ENCODE measurements at regions not wholly inside any gene's neighbourhood (a gene's known extent, or its start where the extent isn't known, plus 50 kb on each side); places are given as distances from the start of the nearest gene placed in this dataset.

DNA sequence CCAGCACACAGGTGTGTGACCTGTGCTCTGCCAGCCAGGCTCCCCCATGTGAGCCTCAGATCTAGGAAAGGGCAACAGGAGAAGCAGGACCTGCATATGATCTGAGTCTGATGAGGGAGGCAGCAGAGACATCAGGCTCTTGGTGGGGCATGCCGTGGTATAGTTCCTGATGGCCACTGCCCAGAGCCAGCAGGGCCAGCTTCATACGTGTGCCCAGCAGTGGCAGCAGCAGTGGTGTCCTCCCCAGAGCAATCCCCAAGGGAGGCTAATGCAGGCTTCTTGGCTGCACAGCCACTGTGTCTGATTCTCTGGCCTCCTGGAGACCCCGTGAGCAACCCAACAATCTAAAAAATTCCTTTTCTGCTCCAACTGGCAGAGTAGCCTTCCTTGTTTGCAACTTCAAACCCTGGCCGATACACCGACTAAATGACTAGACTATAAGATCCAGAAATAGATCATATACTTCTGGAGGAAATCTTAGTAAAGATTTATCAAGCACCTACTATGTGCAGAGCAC lies 230.6 kb upstream of the ZMIZ1 start:
- no peak overlapping the region for H3K27ac ChIP-seq
- TF ChIP-seq, protein P1, sequence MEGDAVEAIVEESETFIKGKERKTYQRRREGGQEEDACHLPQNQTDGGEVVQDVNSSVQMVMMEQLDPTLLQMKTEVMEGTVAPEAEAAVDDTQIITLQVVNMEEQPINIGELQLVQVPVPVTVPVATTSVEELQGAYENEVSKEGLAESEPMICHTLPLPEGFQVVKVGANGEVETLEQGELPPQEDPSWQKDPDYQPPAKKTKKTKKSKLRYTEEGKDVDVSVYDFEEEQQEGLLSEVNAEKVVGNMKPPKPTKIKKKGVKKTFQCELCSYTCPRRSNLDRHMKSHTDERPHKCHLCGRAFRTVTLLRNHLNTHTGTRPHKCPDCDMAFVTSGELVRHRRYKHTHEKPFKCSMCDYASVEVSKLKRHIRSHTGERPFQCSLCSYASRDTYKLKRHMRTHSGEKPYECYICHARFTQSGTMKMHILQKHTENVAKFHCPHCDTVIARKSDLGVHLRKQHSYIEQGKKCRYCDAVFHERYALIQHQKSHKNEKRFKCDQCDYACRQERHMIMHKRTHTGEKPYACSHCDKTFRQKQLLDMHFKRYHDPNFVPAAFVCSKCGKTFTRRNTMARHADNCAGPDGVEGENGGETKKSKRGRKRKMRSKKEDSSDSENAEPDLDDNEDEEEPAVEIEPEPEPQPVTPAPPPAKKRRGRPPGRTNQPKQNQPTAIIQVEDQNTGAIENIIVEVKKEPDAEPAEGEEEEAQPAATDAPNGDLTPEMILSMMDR (IDR thresholded peaks at IDR 0.05) = no peak
- DNase-seq (ENCODE audit: low spot score) = peak; percentile 62

DNA sequence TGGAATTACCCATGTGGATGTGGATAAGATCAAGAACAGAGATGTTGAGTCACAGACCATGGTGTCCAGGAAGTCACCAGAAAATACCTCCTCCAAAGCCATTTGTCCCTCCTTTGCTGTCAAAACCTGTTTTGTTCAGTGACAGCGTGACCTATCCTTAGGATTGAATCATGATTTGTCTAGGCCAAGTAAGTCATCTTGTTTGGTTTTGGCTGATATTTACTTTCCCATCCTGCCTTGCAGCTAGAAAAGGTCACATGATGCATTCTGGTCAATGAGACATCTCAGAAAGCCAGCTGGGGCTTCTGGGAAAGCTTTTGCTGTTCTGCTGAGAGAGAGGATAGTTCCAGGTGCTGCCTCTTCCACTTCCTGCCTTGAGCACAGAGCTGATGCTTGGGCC lies 225.3 kb upstream of the ZMIZ1 start:
- H3K27ac ChIP-seq = no peak overlapping the region
- no peak for DNase-seq (ENCODE audit: low spot score)
- TF ChIP-seq, protein P1 (IDR thresholded peaks at IDR 0.05) = no peak
- no peak overlapping the region for H3K4me3 ChIP-seq

More for the DNA sequence above, 230.6 kb upstream of the ZMIZ1 start:
- no peak overlapping the region for H3K4me3 ChIP-seq

DNA sequence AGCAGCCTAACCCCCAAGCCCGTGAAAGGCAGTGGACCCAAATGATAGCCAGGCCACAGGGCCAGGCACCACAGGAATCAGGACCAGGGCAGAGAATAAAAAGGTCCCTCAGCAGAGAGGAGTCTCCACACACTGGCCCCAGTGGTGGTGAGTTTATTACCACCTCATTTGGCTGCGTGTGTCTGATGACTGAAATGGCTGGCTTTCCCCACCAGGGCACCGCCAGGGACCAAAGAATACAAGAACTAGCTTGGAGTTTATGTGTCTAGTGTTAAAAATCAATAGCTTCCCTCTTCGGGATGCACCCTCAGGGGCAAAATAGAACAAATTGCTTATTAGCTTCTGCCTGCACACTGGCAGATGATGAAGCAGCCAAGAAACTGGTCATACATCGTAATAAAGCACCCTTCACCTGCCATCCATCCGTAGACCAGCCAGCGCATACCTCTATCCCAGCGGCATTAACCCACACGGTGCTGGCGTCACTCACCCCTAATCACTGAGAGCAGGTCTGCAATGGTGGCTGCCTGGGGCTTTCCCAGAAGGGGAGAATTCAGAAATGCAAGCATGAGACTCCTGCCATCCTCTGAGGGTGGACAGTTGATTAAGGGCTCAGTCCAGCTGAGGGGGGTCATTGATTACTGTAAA lies 223.7 kb upstream of the ZMIZ1 start:
- Histone ChIP-seq H3K27ac (no peak overlapping the region), H3K4me3 (no peak overlapping the region)
- DNase-seq (ENCODE audit: low spot score) = no peak
- TF ChIP-seq, protein P1 (IDR thresholded peaks at IDR 0.05) = no peak

DNA sequence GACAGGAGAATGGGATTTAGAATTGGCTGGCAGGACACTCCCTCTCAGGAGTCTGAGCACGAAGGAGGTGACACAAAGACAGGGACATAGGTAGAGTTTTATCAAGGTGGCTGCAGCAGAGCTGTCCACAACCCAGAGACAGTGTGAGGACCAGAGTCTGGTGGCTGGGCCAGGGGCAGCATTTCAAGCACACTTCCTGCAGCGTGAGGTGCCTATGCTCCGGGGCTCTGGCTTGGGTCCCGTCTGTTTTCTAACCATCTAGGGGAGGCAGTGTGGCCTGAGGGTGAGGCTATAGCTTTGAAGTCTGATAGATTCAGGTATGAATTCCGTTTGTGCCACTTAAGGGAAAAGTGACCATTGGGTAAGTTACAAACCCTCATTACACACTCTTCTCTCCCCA lies 222.7 kb upstream of the ZMIZ1 start:
- Histone ChIP-seq H3K4me3 (no peak overlapping the region), H3K27ac (no peak overlapping the region)
- no peak for DNase-seq (ENCODE audit: low spot score)
- TF ChIP-seq, protein P1 (IDR thresholded peaks at IDR 0.05) = no peak

DNA sequence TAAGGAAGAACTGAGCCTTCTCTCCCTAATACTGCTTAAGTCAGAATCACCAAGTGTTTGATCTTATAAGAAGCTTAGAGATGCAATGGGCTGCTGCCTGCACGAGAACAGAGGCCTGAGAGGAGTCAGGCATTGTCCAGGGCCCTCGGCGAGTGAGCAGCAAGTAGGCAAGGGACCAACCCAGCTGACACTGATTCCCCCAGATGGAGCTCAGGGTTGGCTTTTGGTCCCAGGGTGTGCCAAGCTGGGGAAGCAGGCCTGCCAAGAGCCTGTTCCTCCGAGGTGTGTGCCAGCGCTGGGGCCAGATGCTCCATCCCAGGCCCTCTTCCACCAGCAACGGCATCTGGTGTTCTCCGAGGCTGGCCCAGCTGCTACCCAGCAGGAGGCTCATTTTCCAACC lies 222.0 kb upstream of the ZMIZ1 start:
- TF ChIP-seq, protein P1 (IDR thresholded peaks at IDR 0.05) = no peak
- Histone ChIP-seq H3K4me3 (no peak overlapping the region), H3K27ac (no peak overlapping the region)
- DNase-seq (ENCODE audit: low spot score) = no peak

DNA sequence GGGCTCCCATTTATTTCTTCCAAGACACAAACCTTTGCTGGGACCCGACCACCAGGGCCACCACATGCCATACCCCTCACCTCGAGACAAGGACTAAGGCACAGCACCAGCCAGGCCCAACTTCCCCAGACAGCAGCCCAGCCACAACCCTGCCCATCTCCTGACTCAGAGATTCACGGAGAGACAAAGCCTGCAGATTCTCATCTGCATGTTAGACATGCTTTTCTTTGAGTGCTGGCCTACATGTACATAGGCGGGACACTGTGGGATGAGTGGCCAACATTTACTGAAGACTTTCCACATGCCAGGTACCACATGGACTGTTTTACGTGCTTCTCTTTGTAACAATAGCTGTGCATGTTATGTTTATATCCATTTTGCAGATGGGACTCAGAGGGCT lies 221.3 kb upstream of the ZMIZ1 start:
- no peak overlapping the region for H3K4me3 ChIP-seq
- H3K27ac ChIP-seq = no peak overlapping the region
- TF ChIP-seq, protein P1 (IDR thresholded peaks at IDR 0.05) = no peak
- DNase-seq (ENCODE audit: low spot score) = no peak

DNA sequence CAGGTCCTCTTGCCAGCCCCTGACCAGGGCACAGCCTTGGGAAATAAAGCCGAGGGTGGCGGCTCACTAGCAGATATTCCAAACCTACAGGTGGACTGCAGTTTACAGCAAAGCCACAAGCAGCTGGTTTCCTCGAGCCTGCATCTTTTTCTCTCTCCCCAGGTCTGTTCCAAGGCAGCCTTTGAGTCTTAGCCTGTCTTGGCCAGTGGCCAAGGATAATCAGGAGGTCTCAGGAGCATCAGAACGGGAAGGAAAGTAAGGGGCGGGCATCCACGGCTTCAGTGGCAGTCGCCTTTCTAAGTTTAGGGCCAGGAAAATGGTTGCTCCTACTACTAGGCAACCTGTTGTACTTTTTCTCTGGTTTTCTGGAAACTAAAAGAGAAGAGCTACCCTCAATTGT lies 219.7 kb upstream of the ZMIZ1 start:
- TF ChIP-seq, protein P1 (IDR thresholded peaks at IDR 0.05) = no peak
- H3K4me3 ChIP-seq = no peak overlapping the region
- peak; percentile 45 for DNase-seq (ENCODE audit: low spot score)
- H3K27ac ChIP-seq = no peak overlapping the region

All from coronary artery (tissue), 2 donors.